GM18499 (cell line): ENCODE measurements at regions not wholly inside any gene's neighbourhood (a gene's known extent, or its start where the extent isn't known, plus 50 kb on each side); places are given as distances from the start of the nearest gene placed in this dataset.
A peak's percentile ranks its signal among the peaks of the same experiment; 100 is the strongest.

Experiments used
- ATAC-seq: cut with Tn5 transposase; IDR thresholded peaks from one replicate; pipeline ENCODE4 v1.9.1; 2021; ENCODE audit warnings: moderate number of reproducible peaks; ENCODE audit not compliant: insufficient read depth, unreplicated experiment

DNA sequence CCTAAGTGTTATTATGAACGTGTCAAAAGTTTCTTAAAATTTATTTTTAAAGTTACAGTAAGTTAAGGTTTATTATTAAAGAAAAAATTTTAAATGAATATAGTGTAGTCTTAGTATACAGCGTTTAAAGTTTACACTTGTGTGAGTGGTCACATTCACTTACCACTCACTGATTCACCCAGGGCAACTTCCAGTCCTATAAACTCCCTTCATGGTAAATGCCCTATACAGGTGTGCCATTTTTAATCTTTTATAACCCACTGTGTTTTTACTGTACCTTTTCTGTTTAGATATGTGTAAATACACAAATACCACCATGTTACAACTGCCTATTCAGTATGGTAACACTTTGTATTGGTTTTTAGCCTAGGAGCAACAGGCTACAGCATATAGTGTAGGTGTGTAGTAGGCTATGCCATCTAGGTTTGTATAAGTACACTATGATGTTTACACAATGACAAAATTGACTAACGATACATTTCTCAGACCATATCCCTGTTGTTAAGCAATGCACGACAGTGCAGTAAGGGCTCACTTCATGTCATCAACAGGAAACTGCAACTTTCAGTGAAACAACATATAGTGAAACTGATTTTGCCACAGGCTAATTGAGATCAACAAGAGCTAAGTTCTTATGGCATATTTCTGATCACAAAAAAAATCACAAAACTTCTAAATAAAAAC is 112.0 kb upstream of the TMCC3 start:
- ATAC-seq: peak; percentile 76

DNA sequence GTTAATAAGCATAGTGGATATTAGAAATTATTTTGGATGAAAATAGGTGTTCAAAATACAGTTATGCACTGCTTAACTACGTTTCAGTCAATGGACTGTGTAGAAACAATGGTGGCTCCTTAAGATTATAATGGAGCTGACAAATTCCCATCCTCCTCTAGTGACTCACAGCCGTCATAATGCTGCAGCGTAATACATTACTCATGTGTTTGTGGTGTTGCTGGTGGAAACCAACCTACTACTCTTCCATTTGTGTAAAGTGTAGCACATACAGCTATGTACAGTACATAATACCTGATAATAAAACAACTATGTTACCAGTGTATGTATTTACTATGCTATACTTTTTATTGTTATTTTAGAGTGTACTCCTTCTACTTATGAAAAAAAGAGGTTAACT is 111.2 kb upstream of the TMCC3 start:
- ATAC-seq: no peak

DNA sequence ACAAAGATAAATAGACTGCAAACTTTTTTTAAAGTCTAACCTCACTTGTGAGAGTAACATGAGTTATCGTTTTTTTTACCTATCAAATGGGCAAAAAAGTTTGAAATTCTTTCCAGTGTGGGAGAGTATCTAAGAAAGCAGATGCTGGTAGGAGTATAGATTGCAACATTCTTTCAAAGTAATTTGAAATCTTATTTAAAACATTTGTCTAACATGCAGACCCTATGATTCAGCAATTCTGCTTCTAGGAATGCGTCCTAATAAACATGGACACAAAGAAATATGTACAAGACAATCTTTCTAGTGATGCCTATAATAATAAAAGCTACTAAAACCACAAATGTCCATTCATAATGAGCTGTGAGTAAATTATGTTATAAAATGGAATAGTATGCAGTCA is 110.4 kb upstream of the TMCC3 start:
- no peak for ATAC-seq

DNA sequence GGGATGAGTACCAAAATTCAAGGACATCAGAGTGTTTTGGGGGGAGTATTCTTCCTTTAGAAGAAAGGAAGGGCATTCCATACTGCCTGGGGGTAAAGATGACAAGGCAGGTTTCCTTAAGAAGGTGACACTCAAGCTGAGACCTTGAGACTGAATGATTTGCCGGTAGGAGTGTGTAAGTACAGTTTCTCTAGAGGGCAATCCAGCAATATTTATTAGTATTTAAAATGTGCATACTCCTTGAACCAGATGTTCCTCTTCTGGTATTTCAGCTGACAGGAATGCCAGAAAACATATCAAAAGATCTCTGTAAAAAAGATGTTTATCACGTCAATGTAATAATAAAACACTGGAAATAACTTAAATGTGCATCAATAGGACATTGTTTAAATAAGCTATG is 106.4 kb upstream of the TMCC3 start:
- ATAC-seq: no peak

DNA sequence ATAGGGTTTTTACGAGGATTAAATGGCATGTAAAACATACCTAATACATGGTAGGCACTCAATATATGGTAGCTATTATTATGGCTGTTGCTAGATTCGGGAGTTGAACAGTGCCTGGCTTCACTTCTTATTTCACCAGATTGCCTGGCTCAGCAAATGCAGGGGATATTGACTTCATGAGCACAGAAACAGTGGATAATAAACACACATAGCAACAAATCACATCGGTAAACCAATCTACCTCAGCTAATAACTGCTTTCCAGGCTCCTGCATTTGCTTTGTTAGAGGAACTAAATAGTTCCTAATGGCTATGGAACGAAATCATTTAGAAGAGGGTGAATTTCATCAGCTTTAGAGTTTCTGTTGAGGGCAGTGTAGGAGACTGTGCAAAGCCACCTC is 105.2 kb upstream of the TMCC3 start:
- no peak for ATAC-seq

DNA sequence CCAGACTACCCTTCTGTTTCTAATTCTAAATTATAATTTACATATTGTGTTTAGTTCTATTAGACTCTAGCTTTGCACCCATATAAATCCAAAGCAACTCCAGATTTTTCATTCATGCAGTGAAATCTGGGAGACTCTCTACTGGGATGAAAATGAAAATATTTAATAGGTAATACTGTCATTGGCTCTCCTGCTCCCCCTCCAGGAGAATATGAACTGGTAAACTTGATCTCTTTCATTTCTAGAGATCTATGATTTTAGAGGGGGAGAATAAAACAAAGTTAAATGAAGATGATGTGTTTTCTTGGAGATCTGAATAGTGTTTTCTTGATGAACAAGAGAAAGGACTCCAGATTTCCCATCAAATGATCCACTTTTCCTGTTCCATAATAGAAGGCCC is 104.3 kb upstream of the TMCC3 start:
- ATAC-seq: no peak

DNA sequence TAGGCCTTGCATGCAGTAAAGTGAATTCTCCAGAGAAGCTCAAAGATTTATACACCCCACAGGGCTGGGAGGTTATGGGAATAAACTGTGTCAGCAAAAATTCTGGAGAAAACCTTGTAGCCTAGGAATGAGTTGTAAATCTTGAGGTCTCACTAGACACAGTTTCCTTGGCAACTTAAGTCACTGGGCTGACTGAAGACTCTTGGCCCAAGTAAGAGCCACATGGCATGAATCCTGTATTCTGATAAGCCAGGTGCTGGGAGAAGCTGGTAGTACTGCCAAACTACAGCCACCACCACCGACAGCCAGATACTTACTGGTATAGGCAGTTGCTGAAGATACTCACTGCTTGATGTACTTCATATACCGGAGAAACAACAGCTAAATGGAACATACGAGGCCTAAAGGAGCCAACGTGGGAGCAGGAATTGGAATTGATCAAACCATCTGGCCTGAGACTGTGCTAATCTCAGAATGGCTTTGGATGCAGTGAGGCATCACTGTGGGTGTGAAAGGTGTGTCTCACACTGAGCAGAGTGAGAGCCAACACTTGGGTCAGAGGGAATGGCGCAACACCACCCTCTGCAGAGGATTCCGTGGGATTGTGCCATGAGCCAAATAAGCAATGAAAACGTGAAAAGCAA is 102.8 kb upstream of the TMCC3 start:
- no peak for ATAC-seq

DNA sequence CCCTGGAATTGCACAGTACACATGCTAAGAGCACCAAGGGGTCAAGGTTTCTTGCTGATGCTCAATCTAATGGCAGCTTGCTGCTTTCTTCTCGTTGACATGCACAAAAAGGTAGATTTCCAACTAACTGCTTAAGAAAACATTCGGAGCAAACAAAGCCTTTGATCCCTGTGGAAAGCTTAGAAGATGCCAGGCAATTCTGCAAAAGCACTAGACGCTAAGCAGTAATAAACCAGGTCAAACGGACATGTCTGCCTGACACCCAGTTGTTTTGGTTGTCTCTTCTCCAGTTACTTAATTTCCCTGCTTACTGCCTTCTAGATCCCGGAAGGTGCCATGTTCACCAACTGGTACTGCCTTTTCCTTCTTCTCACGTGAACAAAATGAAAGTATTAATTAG is 100.5 kb upstream of the TMCC3 start:
- ATAC-seq: no peak

DNA sequence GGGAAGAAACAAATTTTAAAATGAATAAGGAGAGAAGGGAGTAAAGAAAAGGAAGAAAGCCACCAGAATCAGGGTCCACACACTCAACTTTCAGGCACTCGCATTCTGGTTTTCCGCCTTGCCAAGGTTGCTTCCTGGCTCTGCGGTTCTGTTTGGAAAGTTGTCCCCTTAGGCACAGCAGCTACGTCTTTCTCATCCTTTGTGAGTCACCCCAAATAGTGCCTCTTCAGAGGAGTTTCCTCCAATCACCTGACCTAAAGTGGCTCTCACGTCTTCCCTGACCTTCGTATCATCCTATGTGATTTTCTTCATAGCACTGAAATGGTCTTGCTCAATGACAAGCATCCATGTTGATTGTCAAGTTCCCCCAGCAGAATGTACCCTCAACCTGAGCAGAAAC is 99.5 kb upstream of the TMCC3 start:
- no peak for ATAC-seq

DNA sequence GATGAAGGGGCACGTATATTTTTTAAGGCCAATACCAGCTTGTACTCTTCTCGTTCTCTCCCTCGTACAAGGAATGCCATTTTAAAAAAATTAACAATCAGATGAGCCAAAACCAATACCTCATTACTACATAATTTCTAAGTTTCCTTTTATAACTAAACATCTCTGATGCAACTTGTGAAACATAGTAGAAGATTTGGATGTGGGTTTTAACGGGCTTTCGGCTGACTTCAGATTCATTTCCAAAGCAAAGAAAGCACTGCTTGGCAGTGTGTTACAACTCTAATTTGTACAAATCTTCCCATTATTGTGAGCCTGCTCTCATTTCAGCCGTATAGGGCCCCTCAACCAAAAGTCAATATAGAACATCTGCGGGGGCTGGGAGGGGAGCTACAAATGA is 99.1 kb upstream of the TMCC3 start:
- no peak for ATAC-seq

DNA sequence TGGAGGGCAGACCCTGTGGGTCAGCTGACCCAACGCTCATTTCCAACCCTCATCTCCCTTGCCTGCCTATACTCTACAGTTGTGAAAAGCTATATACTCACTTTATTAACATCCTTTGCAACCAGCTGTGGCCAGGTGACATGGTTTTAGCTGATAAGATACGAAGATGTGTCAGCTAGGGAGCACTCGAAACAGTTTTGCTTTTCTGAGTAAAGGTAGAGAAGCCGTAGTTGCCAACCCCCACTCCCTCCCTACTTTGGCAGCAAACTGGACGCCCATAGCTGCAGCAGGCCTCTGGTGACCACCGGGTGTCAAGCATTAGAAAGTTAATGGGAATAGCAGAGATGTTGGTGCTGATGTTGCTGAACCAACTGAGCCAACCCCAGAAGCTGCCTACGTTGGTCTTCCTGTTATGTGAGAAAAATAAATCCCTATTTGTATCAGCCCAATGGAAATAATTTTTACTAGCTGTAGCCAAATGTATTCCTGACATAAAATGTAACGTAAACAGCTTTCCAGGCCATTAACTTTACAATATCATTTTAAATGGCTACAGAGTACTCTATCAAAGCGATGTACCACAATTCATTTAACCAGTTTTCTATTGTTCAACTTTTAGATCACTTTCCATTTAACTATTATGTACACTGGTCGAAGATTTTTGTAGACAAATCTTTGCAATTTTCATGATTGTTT is 98.5 kb upstream of the TMCC3 start:
- no peak for ATAC-seq

DNA sequence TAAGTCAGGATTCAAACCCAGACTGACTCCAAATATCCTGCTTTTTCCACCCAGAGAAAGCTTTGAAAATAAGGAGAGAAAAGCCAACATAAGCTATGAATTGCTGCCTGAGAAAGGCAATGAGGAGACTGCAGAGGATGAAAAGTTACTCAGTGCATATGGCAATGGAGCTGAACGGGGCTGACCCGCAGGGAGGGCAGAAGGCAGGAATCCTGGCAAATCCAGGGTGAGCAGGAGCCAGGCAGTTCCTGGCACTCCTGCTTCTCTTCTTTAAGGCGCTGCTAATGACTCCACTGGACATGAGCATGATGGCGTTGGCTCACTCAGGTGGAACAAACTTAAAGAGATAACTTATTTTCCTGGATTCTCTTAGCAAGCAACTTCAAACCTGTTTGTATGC is 95.2 kb upstream of the TMCC3 start:
- no peak for ATAC-seq

DNA sequence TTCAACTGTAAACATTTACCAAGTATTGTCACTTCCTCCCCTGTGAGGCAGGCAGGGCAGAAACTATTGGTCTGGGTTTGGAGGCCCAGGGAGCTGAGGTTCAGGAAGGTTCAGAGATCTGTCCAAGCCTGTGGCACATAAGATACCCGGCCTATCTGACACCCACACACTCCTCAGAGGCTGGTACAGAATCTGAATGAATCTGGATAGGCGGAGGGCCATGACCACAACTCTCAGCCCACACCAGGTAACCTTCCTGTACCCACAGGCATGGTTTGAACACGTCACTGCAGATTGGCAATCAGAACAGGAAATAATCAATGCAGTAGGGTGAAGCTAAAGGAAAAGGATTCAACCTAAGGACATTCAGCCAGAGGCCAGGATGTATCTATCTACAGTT is 92.8 kb upstream of the TMCC3 start:
- no peak for ATAC-seq

DNA sequence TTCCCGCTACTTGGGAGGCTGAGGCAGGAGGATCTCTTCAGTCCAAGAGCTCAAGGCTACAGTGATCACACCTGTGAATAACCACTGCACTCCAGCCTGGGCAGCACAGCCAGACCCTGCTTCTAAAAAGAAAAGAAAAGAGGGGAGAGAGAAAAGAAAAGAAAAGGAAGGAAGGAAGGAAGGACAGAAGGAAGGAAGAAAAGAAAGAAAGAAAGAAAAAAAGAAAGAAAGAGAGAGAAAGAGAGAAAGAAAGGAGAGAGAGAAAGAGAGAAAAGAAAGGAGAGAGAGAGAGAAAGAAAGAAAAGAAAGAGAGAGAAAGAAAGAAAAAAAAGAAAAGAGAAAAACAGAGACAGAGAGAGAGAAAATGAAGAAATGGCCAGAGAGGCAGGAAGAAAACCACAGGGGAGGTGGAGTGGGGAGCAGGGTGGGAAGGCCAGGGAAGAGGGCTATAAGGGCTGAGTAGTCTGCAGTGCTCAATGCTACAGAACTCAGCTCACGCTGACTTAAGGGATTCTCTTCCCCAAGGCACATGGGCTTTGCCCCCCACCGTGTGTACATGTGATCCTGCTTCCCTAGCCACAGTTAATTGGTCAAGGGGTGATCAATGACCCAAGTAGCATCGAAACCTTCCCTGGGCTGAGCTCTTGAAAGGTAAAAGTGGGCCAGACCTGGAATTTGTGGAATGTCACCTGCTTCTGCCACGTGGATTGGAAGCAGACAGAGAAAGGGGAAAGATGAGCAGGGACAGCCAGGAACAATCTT is 90.4 kb upstream of the TMCC3 start:
- ATAC-seq: no peak

DNA sequence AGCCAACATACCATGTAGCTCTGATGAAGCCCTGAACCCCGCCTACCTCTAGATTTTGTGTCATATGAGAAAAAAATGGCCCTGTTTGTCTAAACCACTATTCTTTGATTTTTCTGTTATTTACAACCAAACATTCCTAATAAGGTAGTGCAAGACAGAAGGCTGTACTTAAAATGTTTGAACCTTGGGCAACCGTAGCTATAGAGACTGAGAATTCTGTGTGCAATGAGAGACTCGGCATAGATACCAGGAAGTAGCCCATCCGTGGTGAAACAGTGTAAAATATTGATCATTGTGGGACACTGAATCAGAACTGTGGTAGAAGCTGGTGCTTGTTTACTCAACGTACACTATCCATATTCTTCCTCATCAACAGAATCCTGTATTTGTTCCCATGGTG is 86.5 kb upstream of the TMCC3 start:
- no peak for ATAC-seq

DNA sequence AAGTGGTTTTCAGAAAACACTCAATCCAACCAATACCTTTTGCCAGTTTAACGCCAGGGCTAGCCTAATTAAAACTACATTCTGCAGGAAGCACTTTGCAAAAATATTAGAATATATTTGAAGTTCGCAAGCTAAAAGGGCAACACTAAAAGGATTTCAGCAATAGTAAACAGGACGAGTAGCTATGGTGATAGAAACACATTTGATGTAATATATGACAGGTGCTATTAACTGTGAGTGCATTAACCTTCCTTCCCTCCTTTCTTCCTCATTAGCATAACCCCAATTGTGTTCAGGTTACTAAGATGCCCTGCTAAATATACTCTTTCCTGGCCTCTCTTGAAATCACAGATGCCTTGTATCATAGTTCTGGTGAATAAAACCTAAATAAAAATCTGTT is 85.6 kb upstream of the TMCC3 start:
- ATAC-seq: no peak

DNA sequence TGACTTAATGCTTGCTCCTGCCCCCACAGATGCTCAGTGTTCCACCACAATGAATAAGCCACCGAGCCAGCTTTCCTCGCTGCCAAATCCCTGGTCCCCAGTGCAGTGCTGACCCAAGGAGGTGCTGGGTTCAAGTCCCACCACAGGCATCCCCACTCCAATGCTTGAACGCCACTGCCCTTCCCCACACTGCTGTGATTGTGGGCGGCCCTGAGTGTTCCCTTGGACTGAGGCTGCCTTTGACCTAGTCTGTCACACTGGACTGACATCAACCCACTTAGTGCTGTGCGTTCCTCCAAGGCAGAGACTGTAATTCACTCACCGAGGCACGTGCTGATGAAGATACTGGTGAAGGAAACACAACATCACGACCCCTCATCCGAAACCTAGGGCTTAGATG is 83.4 kb upstream of the TMCC3 start:
- ATAC-seq: no peak

DNA sequence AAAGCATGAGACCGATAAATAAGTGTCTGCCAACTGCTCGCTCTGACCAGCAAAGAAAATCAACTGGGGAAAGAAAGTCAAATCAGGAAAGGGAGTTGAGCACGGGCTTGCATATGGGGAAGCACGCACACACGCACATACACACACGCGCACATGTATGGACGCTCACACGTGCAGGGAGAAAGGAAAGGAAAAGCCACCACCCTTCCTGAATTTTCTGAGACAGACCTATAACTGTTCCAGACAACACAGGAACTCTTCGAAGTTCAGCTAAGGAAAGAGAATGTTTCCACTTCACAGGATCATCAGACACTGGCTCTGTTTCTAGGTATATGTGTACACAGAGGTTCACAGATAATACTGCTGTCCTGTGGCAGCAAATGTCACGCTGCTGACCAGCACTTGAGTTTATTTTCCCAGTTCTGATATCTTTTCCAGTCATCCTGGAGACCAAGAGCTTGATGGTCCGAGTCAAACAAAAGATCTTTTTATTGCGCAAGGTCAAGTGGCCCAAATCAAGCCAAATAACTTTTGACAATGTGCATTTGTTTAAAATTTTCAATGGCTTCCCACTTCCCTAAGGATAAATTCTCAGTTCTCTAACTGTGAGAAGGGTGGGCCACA is 82.1 kb upstream of the TMCC3 start:
- ATAC-seq: no peak

DNA sequence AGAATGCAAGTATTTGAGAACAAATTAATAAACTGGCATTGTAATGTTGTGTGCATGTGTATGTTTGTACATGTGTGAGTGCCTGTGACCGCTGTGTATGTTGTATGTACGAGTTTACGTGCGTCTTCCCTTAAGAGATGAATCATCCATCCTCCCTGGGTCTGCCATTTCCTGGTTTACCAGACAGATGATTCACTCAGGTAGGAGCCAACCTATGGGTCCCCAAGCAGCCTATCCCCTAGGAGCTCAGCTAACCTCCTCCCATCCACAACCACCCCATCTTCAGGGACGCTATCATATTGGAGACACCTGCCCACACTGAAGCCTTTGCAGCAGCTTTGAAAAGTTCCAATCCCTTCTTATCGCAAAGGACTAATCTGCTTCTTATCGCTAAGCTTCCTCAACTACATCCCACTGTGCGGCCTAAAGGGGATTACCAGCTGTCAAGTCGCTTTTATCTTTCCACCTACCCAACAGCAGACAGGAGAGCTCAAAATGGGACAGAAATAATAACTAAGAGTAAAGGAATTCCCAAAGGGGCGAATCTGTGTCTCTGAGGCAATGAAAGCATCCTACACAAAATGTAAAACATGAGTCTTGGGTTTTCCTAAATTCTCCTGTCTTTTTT is 81.5 kb upstream of the TMCC3 start:
- ATAC-seq: no peak

DNA sequence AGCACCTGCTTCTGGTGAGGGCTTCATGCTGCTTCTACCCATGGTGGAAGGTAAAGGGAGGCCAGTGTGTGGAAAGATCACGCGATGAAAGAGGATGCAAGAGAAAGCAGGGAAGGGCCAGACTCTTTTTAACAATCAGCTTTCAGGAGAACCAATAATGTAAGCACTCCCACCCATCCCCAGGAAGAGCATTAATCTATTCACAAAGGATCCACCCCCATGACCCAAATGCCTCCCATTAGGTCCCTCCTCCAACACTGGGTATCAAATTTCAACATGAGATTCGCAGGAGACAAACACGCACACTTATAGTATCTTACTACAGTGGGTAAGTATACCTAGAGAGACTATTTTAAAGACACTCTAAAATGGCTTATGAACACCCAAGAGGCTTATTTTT is 80.5 kb upstream of the TMCC3 start:
- no peak for ATAC-seq
